GM19438 (cell line): ENCODE measurements at regions not wholly inside any gene's neighbourhood (a gene's known extent, or its start where the extent isn't known, plus 50 kb on each side); places are given as distances from the start of the nearest gene placed in this dataset.
"Not testable (repeated sequence)": the region's sequence is repeated elsewhere in the genome, so short reads cannot be mapped to it uniquely, and the experiment has no call there.

Experiments
- ATAC-seq: cut with Tn5 transposase; IDR thresholded peaks from one replicate; pipeline ENCODE4 v1.9.1; 2021; ENCODE audit warnings: low read depth; ENCODE audit not compliant: unreplicated experiment

DNA sequence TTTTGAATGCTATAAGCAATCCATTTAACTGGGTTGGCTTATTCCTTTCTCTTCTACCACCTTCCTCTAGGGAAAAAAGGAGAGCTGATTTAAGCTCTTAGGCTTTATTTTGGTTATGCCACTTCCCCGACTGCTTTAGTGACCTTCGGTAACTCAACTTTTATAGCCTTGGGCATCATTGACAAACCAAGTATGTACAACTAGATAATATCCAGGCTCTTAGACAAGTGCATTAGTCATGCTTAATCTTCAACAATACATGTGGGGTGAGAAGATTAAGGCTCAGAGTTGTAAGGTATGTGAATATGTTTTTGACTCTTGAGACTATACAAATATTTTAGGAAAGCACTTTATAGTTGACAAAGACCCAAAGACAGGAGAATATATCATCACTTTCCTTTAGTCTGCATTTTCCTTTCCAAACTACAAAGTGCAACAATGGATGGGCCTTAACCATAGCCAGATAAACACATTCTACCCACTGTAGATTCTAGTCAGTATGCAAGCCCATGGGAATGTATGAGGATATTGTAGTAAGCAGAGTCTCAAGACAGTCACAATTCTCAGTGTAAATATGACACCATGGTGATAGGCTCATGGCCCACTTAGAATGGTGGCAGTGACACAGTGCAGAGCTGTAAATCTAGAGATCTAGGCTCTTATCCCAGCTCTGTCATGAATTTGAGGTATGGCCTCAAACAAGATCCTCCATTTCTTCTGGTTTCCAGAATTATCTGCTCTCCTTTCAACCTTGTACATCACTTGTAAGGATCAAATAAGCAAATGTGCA lies 1117.3 kb downstream of the SORCS3 start:
- ATAC-seq = no peak

DNA sequence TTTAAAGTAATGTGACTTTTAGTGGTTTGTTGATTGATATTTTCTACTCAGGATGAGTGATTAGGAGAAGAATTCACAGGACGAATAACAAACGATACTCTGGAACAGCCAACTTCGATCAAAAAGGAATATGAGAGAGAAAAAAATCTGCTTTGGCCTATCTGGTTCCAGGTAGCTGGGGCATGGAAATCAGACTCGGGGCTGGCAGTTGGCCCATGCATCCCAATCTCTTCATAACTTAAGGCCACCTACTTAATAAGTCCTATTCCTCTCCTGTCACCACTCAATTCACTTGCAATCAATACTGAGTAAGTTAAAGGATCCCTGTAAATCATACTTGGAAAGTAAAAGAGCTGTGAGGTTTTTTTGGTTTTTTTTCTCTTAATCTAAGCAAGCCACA lies 1116.2 kb downstream of the SORCS3 start:
- ATAC-seq = no peak

DNA sequence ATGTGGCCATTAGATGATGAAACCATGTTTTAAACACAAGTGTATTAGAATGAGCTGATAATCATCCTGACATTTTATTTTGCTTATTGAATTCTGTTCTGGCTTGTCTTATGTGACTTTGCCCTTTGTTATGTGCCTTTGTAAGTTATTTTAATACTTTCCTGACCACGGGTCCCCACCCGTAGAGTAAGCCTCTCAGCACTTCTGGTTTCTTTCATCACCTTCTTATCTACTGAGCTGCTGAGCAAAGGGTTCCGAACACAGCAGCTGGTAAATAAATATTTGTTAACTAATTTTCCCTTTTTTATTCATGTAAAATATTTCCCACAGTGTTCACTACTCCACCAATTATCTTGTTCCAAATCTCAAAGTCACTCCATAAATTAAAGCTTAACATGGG lies 1115.3 kb downstream of the SORCS3 start:
- ATAC-seq = no peak

DNA sequence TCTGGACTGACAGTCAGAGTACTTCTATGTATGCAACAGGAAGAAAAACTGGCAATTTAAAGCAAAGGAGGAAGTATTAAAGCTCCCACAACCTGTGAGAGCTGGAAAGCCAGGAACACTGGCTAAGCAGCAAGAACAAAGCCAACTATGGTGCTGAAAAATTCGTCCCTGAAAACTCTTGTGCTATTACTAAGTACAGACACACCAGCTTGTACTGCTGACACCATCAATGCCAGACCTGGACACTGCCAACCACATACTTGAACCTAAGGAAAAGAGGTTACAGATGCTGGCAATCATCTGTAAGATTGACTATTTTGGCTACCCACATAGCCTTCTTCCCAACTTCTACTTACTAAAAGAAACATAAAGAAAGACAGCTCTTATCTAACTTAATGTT lies 1110.6 kb downstream of the SORCS3 start:
- no peak for ATAC-seq

DNA sequence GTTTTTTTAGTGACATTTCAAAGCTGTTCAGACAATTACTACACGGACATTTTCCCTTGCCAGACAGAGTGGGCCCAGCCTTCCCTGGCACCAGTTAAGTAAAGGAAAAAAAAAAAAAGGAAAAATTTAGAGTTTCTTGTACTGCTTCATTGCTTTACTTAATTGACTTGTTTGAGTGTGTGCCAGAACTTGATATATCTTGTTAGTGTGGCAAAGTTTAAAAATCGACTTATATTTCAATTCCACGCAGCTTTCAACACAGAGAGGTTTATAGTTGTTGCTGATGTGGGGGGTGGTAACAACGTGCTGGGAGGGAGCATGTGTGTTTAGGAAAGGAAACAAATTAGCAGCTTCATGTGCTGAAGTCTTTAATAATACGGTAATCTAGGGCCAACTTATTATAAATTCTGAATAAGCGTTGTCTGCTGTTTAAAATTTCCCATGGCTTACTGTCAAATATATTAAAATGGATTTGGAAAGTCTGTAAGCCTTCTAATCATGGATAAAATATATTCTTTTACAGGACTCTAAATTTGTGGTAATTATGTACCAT lies 1104.6 kb downstream of the SORCS3 start:
- no peak for ATAC-seq

DNA sequence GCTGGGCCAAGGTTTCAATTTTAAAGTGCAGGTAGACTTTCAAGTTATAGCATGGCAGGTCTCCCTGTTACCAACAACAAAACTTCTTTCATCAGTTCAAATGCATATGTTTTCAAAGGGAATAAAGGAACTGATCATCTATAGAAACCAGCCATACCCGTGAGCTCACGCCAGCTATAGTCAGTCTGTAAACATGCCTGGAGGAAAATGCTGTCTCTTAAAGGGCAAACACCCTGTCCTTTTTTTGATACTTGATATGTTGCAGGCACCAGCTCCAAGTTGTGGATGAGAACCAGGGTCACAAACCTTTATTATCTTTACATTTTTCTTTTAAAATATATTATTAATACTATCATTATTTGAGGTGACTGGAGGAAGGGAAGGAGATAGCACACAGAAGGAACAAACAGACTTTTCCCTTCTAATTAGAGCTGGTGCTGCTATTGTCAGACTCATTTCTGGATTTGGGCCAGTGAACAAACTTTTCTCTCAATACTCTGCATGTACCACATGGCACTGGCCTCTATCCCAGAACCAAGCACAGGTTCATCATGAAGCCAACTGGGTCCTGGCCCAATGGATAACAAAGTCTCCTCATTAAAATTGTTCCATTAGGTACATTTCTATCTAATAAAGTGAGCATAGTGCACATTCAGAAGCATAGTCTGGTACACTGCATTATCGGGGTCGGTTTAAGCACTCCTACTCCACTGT lies 1102.4 kb downstream of the SORCS3 start:
- no peak for ATAC-seq

DNA sequence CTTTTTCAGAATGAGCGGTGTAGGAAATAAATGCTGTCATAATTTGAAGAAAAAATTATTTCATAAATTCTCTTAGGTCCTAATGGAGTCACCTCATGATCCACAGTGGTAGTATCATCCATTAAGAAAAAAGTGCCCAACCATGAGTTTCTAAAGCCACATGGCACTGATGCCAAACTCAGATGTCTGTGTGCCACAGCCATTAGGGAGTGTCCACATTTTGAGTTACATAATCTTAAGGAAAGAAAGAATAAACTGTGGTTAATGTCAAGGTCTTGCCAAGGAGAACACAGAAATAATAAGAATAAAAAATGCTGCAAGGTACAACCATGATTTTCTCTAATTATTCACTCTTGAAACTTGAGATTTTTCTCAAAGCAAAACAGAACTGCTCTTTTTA lies 1101.8 kb downstream of the SORCS3 start:
- ATAC-seq = no peak

DNA sequence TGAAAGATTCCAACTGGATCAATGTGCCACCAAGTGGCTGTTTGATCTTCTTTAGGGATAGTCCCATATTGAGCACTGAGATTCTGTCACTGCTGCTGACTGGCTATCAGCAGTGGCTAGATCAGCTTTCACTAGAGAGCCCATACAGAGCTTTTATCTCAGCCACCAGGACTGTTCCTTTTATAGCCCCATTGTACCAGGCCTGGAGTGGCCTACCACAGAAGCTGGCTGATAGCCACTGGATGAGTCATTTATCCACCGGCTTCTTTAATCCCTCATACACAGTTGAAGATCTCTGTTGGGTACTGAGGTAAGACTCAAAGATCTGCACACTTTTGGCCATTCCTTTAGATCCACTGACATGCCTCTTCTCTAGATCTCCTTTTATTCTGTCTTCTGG lies 1101.1 kb downstream of the SORCS3 start:
- ATAC-seq = no peak

DNA sequence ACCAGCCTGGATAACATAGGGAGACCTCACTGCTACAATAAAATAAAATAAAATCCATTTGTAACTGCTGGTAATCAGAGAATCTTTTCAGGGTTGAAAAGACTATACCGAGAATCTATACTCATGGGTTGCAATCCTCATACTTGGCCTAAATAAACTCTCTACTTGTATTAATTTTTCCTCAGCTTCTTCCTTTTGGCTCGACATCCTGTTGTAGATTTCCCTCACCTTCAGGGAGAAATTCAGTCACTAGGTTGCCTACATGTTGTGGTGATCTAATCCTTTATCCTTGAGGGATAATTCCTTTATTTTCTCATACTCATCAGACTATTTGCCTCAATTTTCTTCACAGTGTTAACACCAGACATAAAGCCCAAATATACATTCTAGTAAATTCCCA lies 1093.4 kb downstream of the SORCS3 start:
- no peak for ATAC-seq

DNA sequence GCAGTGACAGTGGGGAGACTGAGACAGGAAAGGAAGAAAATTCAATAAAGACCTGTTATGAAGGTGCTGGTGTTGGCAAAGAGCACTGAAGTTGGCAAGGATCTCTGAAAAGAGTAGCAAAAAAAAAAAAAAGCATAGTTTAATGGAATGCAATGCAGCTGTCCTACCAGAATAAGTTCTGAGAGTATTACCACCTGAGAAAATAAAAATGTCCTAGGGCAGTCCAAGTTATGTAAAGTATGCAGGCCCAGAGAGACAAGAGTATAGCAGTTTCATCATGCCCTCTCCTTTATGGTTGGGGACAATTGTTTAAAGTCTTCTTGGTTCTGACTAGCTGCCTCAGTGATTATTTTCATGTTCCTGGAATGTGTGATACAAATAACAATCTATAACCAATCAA lies 1092.8 kb downstream of the SORCS3 start:
- ATAC-seq = no peak

DNA sequence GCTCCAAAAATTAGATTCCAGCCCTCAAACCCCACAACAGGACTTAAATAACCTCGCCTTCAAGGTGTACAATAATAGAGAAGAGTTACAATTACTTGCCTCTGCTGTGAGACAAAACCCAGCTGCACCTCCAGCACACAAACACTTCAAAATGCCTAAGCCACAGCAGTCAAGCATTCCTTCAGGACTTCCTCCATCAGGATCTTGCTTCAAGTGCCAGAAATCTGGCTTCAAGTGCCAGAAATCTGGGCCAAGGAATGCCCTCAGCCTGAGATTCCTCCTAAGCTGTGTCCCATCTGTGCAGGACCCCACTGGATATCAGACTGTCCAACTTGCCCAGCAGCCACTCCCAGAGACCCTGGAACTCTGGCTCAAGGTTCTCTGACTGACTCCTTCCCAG lies 1088.3 kb downstream of the SORCS3 start:
- ATAC-seq = no peak

DNA sequence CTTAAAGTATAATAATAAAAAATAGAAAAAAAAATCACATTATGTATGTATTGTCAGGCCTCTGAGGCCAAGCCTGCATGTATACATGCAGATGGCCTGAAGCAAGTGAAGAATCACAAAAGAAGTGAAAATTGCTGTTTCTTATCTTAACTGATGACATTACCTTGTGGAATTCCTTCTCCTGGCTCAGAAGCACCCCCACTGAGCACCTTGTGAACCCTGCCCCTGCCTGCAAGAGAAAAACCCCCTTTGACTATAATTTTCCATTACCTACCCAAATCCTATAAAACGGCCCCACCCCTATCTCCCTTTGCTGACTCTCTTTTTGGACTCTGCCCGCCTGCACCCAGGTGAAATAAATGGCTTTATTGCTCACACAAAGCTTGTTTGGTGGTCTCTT lies 1086.5 kb downstream of the SORCS3 start:
- not testable (repeated sequence) for ATAC-seq

DNA sequence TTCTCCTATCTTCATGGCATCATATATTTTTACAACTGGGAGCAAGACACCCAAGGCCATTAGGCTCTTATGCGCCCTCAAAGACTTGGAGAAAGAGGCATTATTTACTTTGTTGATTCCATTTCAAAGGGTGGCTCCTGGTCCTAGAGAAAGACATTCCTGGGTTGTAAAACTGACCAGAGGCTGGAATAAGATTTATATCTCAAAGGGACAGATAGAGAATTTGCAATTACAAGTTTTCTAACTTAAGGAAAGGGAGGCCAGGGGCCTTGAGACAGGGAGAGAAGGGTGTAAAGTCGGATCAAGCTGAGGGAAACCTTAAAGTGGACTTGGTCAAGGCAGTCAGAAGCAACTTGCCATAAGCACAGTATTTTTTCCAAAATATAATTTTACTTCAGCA lies 1086.0 kb downstream of the SORCS3 start:
- no peak for ATAC-seq

DNA sequence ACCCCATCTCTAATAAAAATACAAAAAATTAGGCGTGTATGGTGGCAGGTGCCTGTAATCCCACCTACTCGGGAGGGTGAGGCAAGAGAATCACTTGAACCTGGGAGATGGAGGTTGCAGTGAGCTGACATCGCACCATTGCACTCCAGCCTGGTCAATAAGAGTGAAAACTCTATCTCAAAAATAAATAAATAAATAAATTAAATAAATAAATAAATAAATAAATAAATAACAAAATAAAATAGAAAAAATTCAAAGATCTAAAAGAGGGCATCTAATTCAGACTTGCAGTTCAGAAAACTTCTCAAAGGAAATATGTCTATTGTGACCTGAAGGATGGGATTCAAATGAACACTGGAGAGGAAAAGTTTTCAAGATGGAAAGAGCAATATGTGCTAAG lies 1085.1 kb downstream of the SORCS3 start:
- no peak for ATAC-seq

DNA sequence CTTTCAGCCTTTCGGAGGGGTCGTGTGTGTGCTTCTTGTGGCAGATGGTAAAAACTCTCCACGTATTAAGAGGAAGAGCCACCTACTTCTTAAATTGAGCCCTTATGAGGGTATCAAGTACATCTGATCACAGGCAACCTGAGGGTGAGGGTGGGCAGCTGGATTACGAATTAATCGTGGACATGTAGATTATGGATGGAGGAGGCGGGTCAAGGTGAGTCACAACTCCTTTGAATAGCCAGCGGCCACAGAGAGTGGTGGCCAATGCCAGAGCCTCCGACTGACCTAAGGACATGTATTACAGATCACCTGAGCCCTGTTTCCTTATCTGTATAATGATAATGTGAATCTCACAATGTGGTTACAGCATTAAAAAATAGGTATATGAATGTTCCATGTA lies 1083.9 kb downstream of the SORCS3 start:
- ATAC-seq = no peak

DNA sequence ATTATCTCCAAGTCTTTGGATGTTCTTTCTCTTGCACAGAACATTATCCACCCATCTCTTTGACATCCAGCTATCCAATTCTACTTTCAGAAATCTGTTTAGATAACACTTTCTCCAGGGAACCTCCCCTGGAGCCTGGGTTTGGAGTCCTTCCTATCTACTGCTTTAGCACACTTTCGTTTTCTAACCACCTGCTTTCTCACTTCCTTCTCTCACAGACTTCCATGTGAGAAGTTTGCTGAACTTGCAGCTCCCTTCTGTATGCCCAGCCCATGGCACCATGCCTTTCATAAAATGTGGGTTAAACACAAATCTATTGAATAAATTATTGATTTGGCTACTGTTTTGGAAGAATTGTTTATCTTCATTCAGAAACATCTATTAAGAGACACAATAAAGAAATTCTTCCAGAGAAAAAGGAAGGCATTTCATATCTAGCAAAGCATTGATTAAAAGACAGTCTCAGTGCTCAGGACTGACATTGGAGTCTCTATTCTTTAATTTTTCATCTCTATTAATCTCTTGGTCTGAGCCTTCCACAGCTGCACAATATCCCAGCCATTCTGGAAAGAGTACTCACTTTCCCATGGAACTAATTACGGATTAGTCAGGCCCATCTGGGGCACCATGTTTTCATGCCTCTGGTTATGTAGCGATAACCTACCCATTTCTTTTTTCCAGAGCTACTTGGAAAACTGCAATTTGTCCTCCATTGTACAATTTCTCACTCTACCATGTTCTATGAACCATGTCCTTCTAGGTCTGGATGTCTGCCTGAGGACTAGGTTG lies 1077.3 kb downstream of the SORCS3 start:
- ATAC-seq = no peak

DNA sequence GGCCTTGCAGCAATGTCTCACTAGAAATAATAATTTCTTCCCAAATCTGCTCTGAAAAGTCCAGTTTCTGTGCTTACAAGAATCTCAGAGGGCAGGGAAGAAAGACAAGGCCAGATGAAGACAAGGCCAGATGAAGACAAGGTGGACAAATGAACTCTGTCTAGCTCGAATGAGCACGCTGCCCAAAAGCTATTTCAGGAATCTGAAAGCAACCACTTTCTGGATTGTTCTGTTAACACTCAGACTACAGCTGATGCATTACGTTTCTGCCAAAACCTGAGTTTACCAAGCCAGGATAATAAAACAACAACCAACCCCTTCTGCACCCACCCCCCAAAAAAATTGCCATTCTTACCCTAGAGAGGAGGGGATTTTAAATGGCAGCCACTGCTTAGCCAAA lies 1073.6 kb downstream of the SORCS3 start:
- no peak for ATAC-seq

DNA sequence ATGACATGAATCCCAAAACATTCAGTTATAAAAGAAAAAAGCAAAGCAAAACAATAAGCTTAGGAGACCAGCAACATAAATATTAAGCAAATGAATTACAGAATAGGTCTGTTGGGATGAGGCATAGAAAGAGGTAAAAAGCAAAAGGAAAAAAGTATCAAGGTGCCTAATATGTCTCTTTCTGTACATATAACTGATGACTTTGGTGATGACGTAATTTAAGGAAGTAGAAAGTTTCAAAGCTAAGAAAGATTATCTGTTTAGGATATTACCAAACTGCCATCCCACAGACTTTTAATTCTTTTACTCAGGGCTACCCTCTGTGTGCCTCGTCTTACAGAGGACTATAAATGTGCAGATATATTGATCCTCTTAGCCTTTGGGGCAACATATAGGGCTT lies 1066.5 kb downstream of the SORCS3 start:
- ATAC-seq = no peak

DNA sequence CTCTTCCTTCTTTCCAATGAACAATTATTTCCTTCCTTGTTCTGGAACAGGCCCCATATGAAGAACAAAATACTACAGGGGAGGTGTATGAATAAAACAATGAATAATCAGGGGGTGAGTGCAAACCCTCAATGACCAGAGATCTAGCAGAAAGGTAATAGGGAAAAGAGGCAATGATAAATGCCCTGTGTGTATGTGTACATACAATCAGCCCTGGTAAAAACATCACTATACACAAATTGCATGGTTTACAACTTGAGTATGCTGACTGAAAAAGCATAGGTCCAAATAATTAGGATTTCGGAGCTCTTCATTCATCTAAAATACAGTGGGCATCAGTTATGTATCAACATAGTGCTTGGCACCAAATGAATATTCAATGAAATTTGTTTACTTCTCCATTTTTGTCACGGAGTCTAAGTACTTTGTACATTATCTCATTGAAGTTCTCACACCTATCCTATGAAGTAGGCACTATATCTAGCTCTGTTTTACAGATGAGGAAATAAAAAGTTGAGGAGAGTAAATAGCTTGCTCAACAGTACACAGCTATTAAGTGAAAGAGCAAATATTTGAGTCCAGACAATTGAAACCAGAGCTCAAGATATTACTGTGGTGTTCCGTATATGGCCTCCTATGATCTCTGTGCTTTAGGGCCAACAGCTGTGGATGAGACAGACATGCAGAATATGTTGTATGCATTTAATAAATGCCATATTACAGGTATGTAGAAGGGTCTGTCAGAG lies 1065.4 kb downstream of the SORCS3 start:
- ATAC-seq = no peak

DNA sequence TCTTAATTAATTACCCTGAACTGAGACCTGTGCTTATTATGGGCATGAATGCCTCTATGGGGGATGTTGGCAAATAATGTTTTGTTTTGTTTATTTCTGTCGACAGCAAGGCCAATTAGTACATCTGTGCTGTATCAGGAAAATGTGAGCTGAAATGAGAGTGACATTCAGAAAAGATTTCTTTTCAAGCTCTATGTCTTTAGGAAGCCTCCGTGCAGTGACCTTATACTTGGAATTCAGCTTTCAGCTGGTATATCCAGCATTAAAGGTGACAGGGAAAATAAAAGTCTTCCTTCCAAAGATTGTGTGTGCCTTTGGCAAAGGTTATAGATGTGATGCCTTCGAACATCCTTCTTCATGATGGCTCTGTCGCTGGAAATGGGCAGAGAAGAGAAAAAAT lies 1061.1 kb downstream of the SORCS3 start:
- ATAC-seq = no peak

DNA sequence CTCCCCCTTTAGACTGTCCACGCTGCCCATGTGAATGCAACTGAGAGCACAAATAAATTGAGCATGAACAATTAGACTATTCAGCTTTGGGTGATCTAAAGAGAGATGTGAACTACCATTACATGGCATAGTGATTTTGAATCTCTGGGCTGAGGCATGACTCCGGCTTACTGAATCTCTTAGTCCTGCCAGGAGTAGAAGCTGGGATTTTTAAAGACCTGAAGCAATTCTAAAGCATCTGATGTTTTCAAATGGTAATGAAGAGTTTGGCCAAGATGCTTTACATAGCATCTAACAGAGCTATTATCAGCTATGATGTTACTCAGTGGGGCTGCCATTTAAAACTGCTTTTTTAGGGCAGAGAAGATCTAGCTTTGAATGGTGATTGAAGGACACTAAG lies 1059.1 kb downstream of the SORCS3 start:
- no peak for ATAC-seq
